CD4-positive, alpha-beta T cell treated with Interleukin-6 for 4 hours (primary cell): ENCODE measurements at regions not wholly inside any gene's neighbourhood (a gene's known extent, or its start where the extent isn't known, plus 50 kb on each side); places are given as distances from the start of the nearest gene placed in this dataset.
A peak's percentile ranks its signal among the peaks of the same experiment; 100 is the strongest.

Experiments used
- DNase-seq: peaks from one replicate; pipeline ENCODE4 v3.0.0-alpha.2; 2020; ENCODE audit warnings: mixed read lengths

GRCh38 chr2:104321796-104322349 lies 532.0 kb upstream of the POU3F3 start:
- DNase-seq: no peak

- no peak for DNase-seq
Observed at GRCh38 chr2:104332731-104333130, 521.2 kb upstream of the POU3F3 start.

- no peak for DNase-seq
Observed at GRCh38 chr2:104337869-104338268, 516.0 kb upstream of the POU3F3 start.

GRCh38 chr2:104340162-104340561 lies 513.8 kb upstream of the POU3F3 start:
- DNase-seq: no peak

GRCh38 chr2:104340879-104341828 lies 512.8 kb upstream of the POU3F3 start:
- DNase-seq: no peak

GRCh38 chr2:104344306-104344705 lies 509.6 kb upstream of the POU3F3 start:
- no peak for DNase-seq

GRCh38 chr2:104344985-104345384 lies 508.9 kb upstream of the POU3F3 start:
- DNase-seq: no peak

GRCh38 chr2:104358122-104358521 lies 495.8 kb upstream of the POU3F3 start:
- DNase-seq: no peak

- DNase-seq: no peak
Observed at GRCh38 chr2:104361414-104361813, 492.5 kb upstream of the POU3F3 start.

GRCh38 chr2:104368089-104368488 lies 485.8 kb upstream of the POU3F3 start:
- no peak for DNase-seq

GRCh38 chr2:104371087-104371781 lies 482.7 kb upstream of the POU3F3 start:
- DNase-seq: no peak

- DNase-seq: no peak
Observed at GRCh38 chr2:104375206-104375605, 478.7 kb upstream of the POU3F3 start.

- peak; percentile 10 for DNase-seq
Observed at GRCh38 chr2:104378853-104379374, 475.0 kb upstream of the POU3F3 start.

GRCh38 chr2:104384961-104385360 lies 469.0 kb upstream of the POU3F3 start:
- no peak for DNase-seq

GRCh38 chr2:104385743-104386142 lies 468.2 kb upstream of the POU3F3 start:
- no peak for DNase-seq

GRCh38 chr2:104388296-104388695 lies 465.6 kb upstream of the POU3F3 start:
- no peak for DNase-seq

GRCh38 chr2:104402825-104403224 lies 451.1 kb upstream of the POU3F3 start:
- DNase-seq: no peak

GRCh38 chr2:104404526-104404925 lies 449.4 kb upstream of the POU3F3 start:
- no peak for DNase-seq

- DNase-seq: no peak
Observed at GRCh38 chr2:104405623-104406022, 448.3 kb upstream of the POU3F3 start.

- no peak for DNase-seq
Observed at GRCh38 chr2:104406261-104406726, 447.6 kb upstream of the POU3F3 start.

GRCh38 chr2:104407641-104408040 lies 446.3 kb upstream of the POU3F3 start:
- no peak for DNase-seq

GRCh38 chr2:104408266-104408665 lies 445.6 kb upstream of the POU3F3 start:
- no peak for DNase-seq

- no peak for DNase-seq
Observed at GRCh38 chr2:104410136-104410535, 443.8 kb upstream of the POU3F3 start.
